ENCODE measurements at regions not wholly inside any gene's neighbourhood (a gene's known extent, or its start where the extent isn't known, plus 50 kb on each side); places are given as distances from the start of the nearest gene placed in this dataset.

- Histone ChIP-seq H3K4me3 (no peak overlapping the region), H3K9me3 (no peaks in the 10 kb centered on the region), H3K4me2 (no peak overlapping the region), H3K27ac (no peak overlapping the region), H3K4me1 (no peaks in the 10 kb centered on the region)
- CTCF ChIA-PET: no interaction called here
- ATAC-seq: no peak
- WGBS (ENCODE audit: missing lambda C conversion rate): 15% methylated on average over 2 of the region's 2 CpGs
- no peak for FAIRE-seq
- TF ChIP-seq HOXB5 (CRISPR knock-in tag; IDR thresholded peaks at IDR 0.05) (no peak), KDM5A (IDR thresholded peaks at IDR 0.05) (no peak), EHMT2 (IDR thresholded peaks at IDR 0.05; ENCODE audit: low read depth) (no peak), EP300 (IDR thresholded peaks at IDR 0.05) (no peak), TP53 (CRISPR knock-in tag; IDR thresholded peaks at IDR 0.05) (no peak), MAX (IDR thresholded peaks at IDR 0.05) (no peak), RNF2 (IDR thresholded peaks at IDR 0.05; ENCODE audit: borderline replicate concordance, low read depth) (no peak), RCOR1 (IDR thresholded peaks at IDR 0.05; ENCODE audit: low read depth, low read length) (no peak)
- POLR2A ChIA-PET: no interaction called here
- DNase-seq (ENCODE audit: low read depth in 1 of 2, low spot score in 1 of 2): no peak
Observed at GRCh38 chr4:164115236-164115635, 620.7 kb downstream of the TMA16 start.

- CTCF ChIA-PET: no interaction called here
- TF ChIP-seq ZFP36 (IDR thresholded peaks at IDR 0.05; ENCODE audit: borderline replicate concordance, partially characterized antibody): no peak
- no peak for TF ChIP-seq E2F6 (IDR thresholded peaks at IDR 0.05; ENCODE audit: borderline replicate concordance, low read depth)
- TF ChIP-seq EHMT2 (IDR thresholded peaks at IDR 0.05; ENCODE audit: low read depth): no peak
- TF ChIP-seq KDM5A (IDR thresholded peaks at IDR 0.05): no peak
- no peak for TF ChIP-seq KDM1A (IDR thresholded peaks at IDR 0.05; ENCODE audit: low read depth)
- TF ChIP-seq TFCP2L1 (CRISPR knock-in tag; IDR thresholded peaks at IDR 0.05): no peak
- POLR2A ChIA-PET: no interaction called here
- H3K4me1 ChIP-seq: no peaks in the 10 kb centered on the region
- H3K4me2 ChIP-seq: no peak overlapping the region
- no peak overlapping the region for H3K4me3 ChIP-seq
- H3K27ac ChIP-seq: no peak overlapping the region
- DNase-seq (ENCODE audit: low read depth in 1 of 2, low spot score in 1 of 2) (no peak), FAIRE-seq (no peak), ATAC-seq (no peak)
- H3K9me3 ChIP-seq: no peaks in the 10 kb centered on the region
- WGBS (ENCODE audit: missing lambda C conversion rate): 0% methylated on average over 1 of the region's 1 CpG
Observed at GRCh38 chr4:164116286-164116685, 621.8 kb downstream of the TMA16 start.

- WGBS (ENCODE audit: missing lambda C conversion rate): 51% methylated on average over 2 of the region's 2 CpGs
- POLR2A ChIA-PET: no interaction called here
Observed at GRCh38 chr4:164134388-164134787, 619.5 kb upstream of the SMIM31 start.

More at GRCh38 chr4:164134388-164134787, 619.5 kb upstream of the SMIM31 start:
- no peak for DNase-seq (ENCODE audit: low read depth in 1 of 2, low spot score in 1 of 2)
- H3K9me3 ChIP-seq: no peaks in the 10 kb centered on the region
- no peak overlapping the region for H3K27ac ChIP-seq
- no peak overlapping the region for H3K4me2 ChIP-seq
- no peak overlapping the region for H3K4me3 ChIP-seq
- no peak for FAIRE-seq
- H3K4me1 ChIP-seq: no peaks in the 10 kb centered on the region
- TF ChIP-seq NPAS2 (CRISPR knock-in tag; IDR thresholded peaks at IDR 0.05; ENCODE audit: borderline replicate concordance): no peak
- TF ChIP-seq HOXB5 (CRISPR knock-in tag; IDR thresholded peaks at IDR 0.05): no peak
- no peak for TF ChIP-seq HEYL (CRISPR knock-in tag; IDR thresholded peaks at IDR 0.05)
- TF ChIP-seq BCL3 (IDR thresholded peaks at IDR 0.05): no peak
- no peak for TF ChIP-seq CEBPB (IDR thresholded peaks at IDR 0.05)
- no peak for TF ChIP-seq MYC (IDR thresholded peaks at IDR 0.05; ENCODE audit: borderline replicate concordance, low read length)
- no peak for TF ChIP-seq HDAC2 (IDR thresholded peaks at IDR 0.05)
- no peak for TF ChIP-seq ZSCAN20 (CRISPR knock-in tag; IDR thresholded peaks at IDR 0.05)
- TF ChIP-seq EHF (CRISPR knock-in tag; IDR thresholded peaks at IDR 0.05): no peak
- no peak for TF ChIP-seq ZNF302 (CRISPR knock-in tag; IDR thresholded peaks at IDR 0.05)
- TF ChIP-seq JUNB (IDR thresholded peaks at IDR 0.05): no peak
- TF ChIP-seq HOXA7 (CRISPR knock-in tag; IDR thresholded peaks at IDR 0.05): no peak
- no peak for TF ChIP-seq NR3C1 (IDR thresholded peaks at IDR 0.05)
- no peak for TF ChIP-seq ESRRA (IDR thresholded peaks at IDR 0.05; ENCODE audit: borderline replicate concordance, low read length)
- no peak for TF ChIP-seq HMGXB4 (CRISPR knock-in tag; IDR thresholded peaks at IDR 0.05; ENCODE audit: borderline replicate concordance)
- no peak for TF ChIP-seq FOXS1 (CRISPR knock-in tag; IDR thresholded peaks at IDR 0.05)
- no peak for TF ChIP-seq HOXB13 (CRISPR knock-in tag; IDR thresholded peaks at IDR 0.05; ENCODE audit: low read depth)
- TF ChIP-seq ELK1 (IDR thresholded peaks at IDR 0.05; ENCODE audit: low read depth, low read length): no peak
- TF ChIP-seq BHLHE40 (IDR thresholded peaks at IDR 0.05; ENCODE audit: low read depth, low read length): no peak
- CTCF ChIA-PET: interaction anchor here (0.7 kb wide), 1 partner anchor 82 kb away, joined by 3 read pairs; no protein-coding TSS in a partner anchor
- ATAC-seq: no peak

Measured in A549 (cell line).